GM12892 (cell line): ENCODE measurements at regions not wholly inside any gene's neighbourhood (a gene's known extent, or its start where the extent isn't known, plus 50 kb on each side); places are given as distances from the start of the nearest gene placed in this dataset.

Experiments
- POLR2A ChIP-seq: IDR thresholded peaks from 2 replicates; pipeline ENCODE4 v1.6.1; 2011; ENCODE audit warnings: low read depth, low read length, control low read depth
- TAF1 ChIP-seq: IDR thresholded peaks from 2 replicates; pipeline ENCODE4 v1.6.1; 2011; ENCODE audit warnings: low read depth, mild to moderate bottlenecking, control low read depth, low read length, borderline replicate concordance

DNA sequence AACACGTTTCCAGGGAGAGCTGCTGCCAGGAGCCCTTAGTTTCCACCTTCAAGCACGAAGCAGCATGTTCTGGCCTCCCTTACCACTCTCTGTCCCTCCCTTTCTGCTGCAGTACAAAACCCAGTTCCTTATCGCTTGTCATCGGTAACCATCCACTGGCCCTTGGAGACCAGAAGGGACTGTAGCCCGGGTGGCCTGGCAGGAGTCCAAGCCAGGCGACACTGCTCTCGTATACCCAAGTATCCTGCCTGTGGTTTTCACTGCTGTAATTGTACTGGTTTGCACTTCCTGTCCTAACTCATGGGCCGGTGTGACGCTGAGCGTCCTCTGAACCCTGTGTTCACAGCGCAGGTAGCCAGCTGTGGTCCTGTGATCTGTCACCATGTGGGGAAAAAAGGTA, 81.1 kb downstream of the MAF start:
- no peak for TF ChIP-seq TAF1
- TF ChIP-seq POLR2A, result no peak
